Amniotic epithelial cell (primary cell): ENCODE measurements at regions not wholly inside any gene's neighbourhood (a gene's known extent, or its start where the extent isn't known, plus 50 kb on each side); places are given as distances from the start of the nearest gene placed in this dataset.
"Not testable (repeated sequence)": the region's sequence is repeated elsewhere in the genome, so short reads cannot be mapped to it uniquely, and the experiment has no call there.

Experiments
- DNase-seq: peaks from one replicate; pipeline ENCODE4 v3.0.0-alpha.2; 2010; ENCODE audit warnings: low read depth

- DNase-seq, result no peak
Observed at GRCh38 chr2:208799397-208799796, 392.8 kb downstream of the PTH2R start.

DNA sequence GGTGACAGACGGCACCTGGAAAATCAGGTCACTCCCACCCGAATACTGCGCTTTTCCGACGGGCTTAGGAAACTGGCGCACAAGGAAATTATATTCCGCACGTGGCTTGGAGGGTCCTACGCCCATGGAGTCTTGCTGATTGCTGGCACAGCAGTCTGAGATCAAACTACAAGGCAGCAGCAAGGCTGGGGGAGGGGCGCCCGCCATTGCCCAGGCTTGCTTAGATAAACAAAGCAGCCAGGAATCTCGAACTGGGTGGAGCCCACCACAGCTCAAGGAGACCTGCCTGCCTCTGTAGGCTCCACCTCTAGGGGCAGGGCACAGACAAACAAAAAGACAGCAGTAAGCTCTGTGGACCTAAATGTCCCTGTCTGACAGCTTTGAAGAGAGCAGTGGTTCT, 394.3 kb downstream of the PTH2R start:
- not testable (repeated sequence) for DNase-seq

- DNase-seq, result no peak
Observed at GRCh38 chr2:208807756-208808155, 401.2 kb downstream of the PTH2R start.

DNA sequence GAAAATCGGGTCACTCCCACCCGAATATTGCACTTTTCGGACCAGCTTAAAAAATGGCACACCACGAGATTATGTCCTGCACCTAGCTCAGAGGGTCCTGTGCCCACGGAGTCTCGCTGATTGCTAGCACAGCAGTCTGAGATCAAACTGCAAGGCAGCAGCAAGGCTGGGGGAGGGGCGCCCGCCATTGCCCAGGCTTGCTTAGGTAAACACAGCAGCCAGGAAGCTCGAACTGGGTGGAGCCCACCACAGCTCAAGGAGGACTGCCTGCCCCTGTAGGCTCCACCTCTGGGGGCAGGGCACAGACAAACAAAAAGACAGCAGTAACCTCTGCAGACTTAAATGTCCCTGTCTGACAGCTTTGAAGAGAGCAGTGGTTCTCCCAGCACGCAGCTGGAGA, 405.3 kb downstream of the PTH2R start:
- DNase-seq, result not testable (repeated sequence)

GRCh38 chr2:208819190-208819589, 412.6 kb downstream of the PTH2R start:
- no peak for DNase-seq

DNA sequence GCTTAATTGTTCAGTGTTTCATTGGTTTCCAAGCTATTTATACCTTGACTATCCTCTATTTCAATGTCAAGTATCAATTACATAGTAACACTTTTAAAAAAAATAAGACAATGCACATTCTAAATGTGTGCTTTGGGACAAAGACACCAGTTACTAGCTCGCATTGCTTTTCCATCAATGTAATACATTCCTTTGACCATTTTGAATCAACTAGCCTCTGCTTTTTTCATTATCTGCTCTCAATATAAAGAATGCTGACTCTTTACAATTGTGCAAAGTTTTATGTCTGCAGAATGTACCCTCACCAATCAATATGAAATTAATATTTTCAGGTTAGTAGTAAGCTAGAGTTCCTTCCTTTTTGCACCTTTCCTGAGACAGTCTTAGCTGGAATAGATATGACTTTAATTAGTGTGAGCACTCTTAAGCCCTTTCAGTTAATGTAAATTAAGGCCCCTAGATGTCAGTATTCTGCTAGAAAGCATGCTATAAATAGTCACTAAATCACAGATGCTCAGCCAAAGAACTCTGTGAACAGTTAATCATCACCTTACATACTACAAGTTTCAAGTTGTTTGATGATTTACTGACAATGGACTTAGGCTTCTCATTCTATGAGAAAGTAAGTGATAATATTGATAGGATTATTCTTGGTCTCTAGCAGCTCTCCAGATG, 413.6 kb downstream of the PTH2R start:
- DNase-seq, result no peak

GRCh38 chr2:208827109-208827508, 420.5 kb downstream of the PTH2R start:
- no peak for DNase-seq

DNA sequence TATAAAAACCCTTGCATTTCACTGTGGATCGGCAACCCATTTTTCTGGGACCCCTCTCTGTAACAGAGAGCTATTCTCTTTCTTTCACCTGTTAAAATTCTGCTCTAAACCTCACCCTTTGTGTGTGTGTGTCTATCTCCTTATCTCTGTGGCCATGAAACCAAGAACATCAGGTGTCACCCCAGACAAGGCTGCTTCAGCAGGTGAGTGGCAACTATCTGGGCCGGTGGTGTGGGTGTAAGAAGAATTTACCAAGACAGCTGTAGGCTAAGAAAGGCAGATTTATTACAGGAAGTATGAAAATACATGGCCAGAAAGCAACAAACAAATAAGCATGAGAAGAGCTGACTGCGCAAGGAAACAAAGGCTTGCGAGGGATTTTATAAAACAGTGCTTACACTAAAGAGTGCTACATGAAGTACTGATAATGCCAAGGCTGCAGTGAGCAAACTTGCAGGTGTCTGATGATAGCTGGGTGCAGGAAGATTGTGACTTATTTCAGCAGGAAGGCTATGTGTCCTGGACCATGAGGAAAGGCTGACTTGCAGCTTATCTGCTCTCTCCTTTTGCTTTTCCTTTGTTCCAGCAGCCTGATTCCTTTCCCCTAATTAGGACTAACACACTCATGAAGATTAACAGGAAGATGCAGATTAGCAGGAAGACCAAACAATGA, 421.1 kb downstream of the PTH2R start:
- no peak for DNase-seq

GRCh38 chr2:208830203-208830602, 423.6 kb downstream of the PTH2R start:
- DNase-seq, result no peak

DNA sequence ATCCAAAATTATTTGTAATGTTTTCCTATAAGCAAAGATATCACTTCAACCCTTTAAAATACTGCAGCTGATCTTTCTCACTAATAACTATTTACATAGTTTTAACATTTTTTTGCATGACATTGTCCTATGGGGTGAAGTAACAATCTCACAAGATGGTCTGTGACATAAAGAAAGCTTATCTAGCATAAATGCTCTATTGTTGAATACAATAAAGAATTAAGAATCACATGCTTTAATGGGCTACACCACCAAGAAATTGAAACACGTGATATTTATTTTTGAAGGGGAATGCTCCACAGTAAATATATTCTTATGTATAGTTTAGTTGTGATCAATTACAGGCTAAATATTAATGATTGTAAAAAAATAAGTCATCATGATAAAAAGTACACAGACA, 441.1 kb downstream of the PTH2R start:
- DNase-seq, result no peak

DNA sequence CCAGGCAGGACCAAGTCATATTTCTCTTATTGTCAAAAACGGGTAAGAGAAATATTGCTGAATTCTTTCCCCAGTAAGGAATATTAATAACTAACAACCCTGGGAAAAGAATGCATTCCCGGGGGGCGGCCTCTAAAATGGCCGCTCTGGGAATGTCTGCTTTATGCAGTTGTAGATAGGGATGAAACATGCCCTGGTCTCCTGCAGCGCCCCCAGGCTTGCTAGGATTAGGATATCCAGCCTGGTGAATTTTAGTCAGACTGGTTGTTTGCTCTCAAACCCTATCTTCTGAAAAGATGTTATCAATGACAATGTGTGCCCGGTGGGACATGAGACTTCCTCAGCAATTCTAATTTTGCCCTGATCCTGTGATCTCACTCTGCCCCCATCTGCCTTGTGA, 448.1 kb downstream of the PTH2R start:
- DNase-seq, result no peak

DNA sequence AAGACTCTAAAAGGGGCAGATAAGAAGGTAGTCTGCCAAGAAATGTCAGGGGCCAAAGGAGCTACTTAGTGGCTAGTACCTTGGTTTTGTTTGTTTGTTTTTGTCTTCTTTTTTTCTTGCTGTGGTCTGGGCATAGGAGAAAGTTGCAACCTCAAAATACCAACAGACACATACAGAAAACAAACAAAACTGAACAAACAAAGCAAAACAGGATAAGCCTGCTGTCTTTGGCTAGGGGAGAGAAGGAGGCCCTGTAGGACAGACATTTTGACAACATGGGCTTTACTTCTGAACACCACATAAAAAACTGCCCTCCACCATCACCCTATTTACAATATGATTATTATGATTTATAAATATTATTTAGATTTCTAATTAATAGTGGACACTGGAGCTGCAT, 460.8 kb downstream of the PTH2R start:
- DNase-seq, result no peak

GRCh38 chr2:208872591-208872990, 466.0 kb downstream of the PTH2R start:
- no peak for DNase-seq

DNA sequence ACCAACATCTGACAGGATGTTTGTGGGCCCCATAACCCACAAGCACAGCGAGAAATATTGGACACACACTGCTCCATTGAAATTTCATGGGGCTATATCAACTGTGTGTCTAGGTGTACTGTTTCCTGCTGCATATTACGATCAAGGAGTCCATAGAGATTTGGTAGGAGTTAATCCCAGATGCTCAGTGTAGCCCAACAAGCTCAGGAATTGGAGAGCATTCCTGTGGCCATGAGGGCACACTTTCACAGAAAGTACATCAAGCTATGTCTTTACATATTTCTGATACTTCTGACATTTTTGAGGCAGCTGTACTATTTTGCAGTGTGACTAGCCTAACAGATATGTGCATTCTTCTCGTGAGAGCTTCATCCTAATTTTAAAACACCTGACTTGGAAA, 473.1 kb downstream of the PTH2R start:
- DNase-seq, result no peak

GRCh38 chr2:208880171-208880570, 473.6 kb downstream of the PTH2R start:
- no peak for DNase-seq

GRCh38 chr2:208890486-208890885, 483.9 kb downstream of the PTH2R start:
- DNase-seq, result no peak

- no peak for DNase-seq
Observed at GRCh38 chr2:208892203-208892602, 485.6 kb downstream of the PTH2R start.

GRCh38 chr2:208906330-208906729, 499.7 kb downstream of the PTH2R start:
- no peak for DNase-seq

GRCh38 chr2:208915401-208915800, 508.4 kb upstream of the MAP2 start:
- no peak for DNase-seq

GRCh38 chr2:208916881-208917280, 507.0 kb upstream of the MAP2 start:
- DNase-seq, result no peak

DNA sequence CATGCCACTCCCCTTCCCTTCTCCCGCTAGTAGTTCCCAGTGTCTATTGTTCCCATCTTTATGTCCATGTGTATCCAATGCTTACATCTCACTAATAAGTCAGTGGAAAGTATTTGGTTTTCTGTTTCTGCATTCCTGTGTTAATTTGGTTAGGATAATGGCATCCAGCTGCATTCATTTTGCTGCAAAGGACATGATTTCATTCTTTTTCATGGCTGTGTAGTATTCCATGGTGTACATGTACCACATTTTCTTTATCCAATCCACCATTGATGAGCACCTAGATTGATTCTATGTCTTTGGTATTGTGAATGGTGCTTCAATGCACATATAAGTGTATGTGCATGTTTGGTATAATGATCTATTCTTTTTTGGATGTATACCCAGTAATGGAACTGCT, 502.5 kb upstream of the MAP2 start:
- DNase-seq, result not testable (repeated sequence)

- DNase-seq, result no peak
Observed at GRCh38 chr2:208927867-208928266, 496.0 kb upstream of the MAP2 start.

- DNase-seq, result no peak
Observed at GRCh38 chr2:208929139-208929864, 494.5 kb upstream of the MAP2 start.
